ENCODE measurements at regions not wholly inside any gene's neighbourhood (a gene's known extent, or its start where the extent isn't known, plus 50 kb on each side); places are given as distances from the start of the nearest gene placed in this dataset.

DNA sequence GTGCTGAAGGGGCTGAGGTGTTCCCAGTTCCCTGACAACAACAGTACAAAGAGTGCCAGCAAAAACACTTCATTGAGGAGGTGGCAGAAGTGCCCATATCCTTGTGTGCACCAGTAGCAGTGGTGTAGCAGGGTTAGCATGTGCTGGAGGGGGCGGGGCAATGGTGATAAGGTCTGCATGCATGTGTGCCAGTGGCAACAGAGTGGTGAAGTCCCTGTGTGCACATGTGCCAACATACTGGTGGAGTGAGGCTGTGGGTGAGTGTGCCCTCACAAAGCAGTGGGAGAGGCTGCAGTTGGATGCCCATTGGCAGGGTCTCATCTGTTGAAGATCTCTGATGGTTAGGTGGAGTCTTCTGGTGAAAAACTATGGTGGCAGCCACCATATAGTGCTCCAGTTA lies 994.6 kb downstream of the PCDH19 start:
- TF ChIP-seq, protein P1, sequence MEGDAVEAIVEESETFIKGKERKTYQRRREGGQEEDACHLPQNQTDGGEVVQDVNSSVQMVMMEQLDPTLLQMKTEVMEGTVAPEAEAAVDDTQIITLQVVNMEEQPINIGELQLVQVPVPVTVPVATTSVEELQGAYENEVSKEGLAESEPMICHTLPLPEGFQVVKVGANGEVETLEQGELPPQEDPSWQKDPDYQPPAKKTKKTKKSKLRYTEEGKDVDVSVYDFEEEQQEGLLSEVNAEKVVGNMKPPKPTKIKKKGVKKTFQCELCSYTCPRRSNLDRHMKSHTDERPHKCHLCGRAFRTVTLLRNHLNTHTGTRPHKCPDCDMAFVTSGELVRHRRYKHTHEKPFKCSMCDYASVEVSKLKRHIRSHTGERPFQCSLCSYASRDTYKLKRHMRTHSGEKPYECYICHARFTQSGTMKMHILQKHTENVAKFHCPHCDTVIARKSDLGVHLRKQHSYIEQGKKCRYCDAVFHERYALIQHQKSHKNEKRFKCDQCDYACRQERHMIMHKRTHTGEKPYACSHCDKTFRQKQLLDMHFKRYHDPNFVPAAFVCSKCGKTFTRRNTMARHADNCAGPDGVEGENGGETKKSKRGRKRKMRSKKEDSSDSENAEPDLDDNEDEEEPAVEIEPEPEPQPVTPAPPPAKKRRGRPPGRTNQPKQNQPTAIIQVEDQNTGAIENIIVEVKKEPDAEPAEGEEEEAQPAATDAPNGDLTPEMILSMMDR (IDR thresholded peaks at IDR 0.05), result no peak
- TF ChIP-seq ZC3H11A (IDR thresholded peaks at IDR 0.05) (no peak), POLR2A (IDR thresholded peaks at IDR 0.05; ENCODE audit: low read length) (no peak), CBX2 (IDR thresholded peaks at IDR 0.05; ENCODE audit: borderline replicate concordance, low read depth) (no peak), JUNB (IDR thresholded peaks at IDR 0.05) (no peak)
- TF ChIP-seq, protein P2, sequence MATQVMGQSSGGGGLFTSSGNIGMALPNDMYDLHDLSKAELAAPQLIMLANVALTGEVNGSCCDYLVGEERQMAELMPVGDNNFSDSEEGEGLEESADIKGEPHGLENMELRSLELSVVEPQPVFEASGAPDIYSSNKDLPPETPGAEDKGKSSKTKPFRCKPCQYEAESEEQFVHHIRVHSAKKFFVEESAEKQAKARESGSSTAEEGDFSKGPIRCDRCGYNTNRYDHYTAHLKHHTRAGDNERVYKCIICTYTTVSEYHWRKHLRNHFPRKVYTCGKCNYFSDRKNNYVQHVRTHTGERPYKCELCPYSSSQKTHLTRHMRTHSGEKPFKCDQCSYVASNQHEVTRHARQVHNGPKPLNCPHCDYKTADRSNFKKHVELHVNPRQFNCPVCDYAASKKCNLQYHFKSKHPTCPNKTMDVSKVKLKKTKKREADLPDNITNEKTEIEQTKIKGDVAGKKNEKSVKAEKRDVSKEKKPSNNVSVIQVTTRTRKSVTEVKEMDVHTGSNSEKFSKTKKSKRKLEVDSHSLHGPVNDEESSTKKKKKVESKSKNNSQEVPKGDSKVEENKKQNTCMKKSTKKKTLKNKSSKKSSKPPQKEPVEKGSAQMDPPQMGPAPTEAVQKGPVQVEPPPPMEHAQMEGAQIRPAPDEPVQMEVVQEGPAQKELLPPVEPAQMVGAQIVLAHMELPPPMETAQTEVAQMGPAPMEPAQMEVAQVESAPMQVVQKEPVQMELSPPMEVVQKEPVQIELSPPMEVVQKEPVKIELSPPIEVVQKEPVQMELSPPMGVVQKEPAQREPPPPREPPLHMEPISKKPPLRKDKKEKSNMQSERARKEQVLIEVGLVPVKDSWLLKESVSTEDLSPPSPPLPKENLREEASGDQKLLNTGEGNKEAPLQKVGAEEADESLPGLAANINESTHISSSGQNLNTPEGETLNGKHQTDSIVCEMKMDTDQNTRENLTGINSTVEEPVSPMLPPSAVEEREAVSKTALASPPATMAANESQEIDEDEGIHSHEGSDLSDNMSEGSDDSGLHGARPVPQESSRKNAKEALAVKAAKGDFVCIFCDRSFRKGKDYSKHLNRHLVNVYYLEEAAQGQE (IDR thresholded peaks at IDR 0.05), result no peak
- TF ChIP-seq, protein P3, sequence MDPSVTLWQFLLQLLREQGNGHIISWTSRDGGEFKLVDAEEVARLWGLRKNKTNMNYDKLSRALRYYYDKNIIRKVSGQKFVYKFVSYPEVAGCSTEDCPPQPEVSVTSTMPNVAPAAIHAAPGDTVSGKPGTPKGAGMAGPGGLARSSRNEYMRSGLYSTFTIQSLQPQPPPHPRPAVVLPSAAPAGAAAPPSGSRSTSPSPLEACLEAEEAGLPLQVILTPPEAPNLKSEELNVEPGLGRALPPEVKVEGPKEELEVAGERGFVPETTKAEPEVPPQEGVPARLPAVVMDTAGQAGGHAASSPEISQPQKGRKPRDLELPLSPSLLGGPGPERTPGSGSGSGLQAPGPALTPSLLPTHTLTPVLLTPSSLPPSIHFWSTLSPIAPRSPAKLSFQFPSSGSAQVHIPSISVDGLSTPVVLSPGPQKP (IDR thresholded peaks at IDR 0.05; ENCODE audit: low read depth, low read length), result no peak
- TF ChIP-seq, protein P4, sequence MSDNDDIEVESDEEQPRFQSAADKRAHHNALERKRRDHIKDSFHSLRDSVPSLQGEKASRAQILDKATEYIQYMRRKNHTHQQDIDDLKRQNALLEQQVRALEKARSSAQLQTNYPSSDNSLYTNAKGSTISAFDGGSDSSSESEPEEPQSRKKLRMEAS (IDR thresholded peaks at IDR 0.05), result no peak

Data from A549 (cell line).